KOPT-K1 (cell line): ENCODE measurements at regions not wholly inside any gene's neighbourhood (a gene's known extent, or its start where the extent isn't known, plus 50 kb on each side); places are given as distances from the start of the nearest gene placed in this dataset.
"Not testable (repeated sequence)": the region's sequence is repeated elsewhere in the genome, so short reads cannot be mapped to it uniquely, and the experiment has no call there.

Experiments
- H3K27ac ChIP-seq: fragments of 200-600 bp; sonication (generic); 2 replicates; pipeline ENCODE4 v1.5.1; 2016; ENCODE audit warnings: antibody characterized with exemption, mild to moderate bottlenecking, low read depth, low read length; ENCODE audit not compliant: poor library complexity, severe bottlenecking
- H3K36me3 ChIP-seq: fragments of 200-600 bp; sonication (generic); 2 replicates; pipeline ENCODE4 v1.5.1; 2017; ENCODE audit warnings: antibody characterized with exemption, mild to moderate bottlenecking, low read length, moderate library complexity; ENCODE audit not compliant: insufficient read depth
- H3K9me3 ChIP-seq: fragments of 200-600 bp; sonication (generic); 2 replicates; pipeline ENCODE4 v1.5.1; 2017; ENCODE audit warnings: antibody characterized with exemption, low read length, mild to moderate bottlenecking; ENCODE audit not compliant: insufficient read depth, poor library complexity, severe bottlenecking

DNA sequence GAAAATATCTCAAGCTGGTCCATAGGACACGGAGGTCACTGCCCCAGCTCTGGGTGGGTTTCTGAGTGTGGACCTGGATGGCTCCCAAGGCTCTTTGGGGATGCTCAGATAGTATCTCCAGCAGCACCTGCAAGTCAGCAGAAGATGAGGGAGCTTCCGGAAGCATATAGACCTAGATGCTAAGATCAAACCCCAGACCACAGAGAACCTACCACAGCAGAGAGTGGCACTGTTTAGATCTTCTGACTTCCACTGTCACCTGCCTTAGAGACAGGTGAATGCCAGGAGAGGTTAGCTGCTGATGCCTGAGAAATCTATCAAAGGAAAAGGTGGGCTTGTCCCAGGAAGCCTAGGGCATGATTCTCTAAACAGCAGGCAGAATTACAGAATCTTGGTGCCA, 105.7 kb upstream of the TRPM1 start:
- Histone ChIP-seq H3K27ac (peak overlapping the region; percentile 38), H3K36me3 (no peaks in the 10 kb centered on the region), H3K9me3 (no peaks in the 10 kb centered on the region)

DNA sequence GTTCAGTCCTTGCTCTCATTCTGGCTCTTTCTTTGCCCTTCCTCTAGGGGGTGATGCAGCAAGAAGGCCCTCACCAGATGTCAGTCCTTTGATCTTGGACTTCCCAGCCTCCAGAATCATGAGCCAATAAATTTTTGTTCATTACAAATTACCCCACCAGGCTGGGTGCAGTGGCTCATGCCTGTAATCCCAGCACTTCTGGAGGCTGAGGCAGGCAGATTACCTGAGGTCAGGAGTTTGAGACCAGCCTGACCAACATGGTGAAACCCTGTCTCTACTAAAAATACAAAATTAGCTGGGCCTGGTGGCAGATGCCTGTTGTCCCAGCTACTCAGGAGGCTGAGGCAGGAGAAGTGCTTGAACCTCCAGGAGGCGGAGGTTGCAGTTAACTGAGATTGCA, 106.3 kb upstream of the TRPM1 start:
- H3K27ac ChIP-seq = peak overlapping the region; percentile 38
- not testable (repeated sequence) for H3K9me3 ChIP-seq

DNA sequence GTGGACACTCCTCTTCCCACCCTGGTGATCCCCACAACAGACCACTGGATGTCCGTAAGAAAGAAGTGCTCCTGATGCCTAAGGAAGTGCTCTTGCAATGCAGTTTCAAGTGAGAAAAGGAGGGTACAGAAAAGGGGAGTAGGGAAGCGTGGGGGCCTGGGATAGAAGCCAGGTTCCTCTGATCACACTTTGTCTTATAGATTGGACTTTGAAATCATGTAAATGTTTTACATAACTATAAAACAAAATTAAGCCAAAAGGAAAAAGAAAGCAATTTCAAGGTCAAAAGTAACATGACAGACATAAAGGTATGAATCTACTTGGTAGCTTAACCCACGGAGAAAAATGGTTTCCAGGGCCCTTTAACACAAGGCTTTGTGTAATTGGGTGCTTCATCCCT, 107.3 kb upstream of the TRPM1 start:
- Histone ChIP-seq H3K9me3 (no peaks in the 10 kb centered on the region), H3K36me3 (no peaks in the 10 kb centered on the region), H3K27ac (no peak overlapping the region)

More for the DNA sequence above, 106.3 kb upstream of the TRPM1 start:
- not testable (repeated sequence) for H3K36me3 ChIP-seq

DNA sequence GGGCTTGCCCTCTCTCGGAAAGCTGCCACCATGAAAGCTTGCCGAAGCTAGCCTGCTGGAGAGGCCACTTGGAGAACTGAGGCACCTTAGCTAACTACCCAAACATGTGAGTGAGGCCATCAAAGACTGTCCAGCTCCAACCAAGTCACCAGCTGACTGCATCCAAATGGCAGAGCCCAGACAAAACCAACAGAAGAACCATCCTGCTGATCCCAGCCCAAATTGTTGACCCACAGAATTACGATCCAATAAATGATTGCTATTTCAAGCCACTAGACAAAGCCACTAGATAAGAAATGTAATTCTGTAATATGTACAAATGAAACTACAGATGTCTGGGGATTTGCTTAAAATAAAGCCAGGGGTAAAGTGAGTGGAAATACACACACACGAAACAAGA, 109.8 kb upstream of the TRPM1 start:
- Histone ChIP-seq H3K27ac (no peak overlapping the region), H3K36me3 (no peaks in the 10 kb centered on the region), H3K9me3 (no peaks in the 10 kb centered on the region)

DNA sequence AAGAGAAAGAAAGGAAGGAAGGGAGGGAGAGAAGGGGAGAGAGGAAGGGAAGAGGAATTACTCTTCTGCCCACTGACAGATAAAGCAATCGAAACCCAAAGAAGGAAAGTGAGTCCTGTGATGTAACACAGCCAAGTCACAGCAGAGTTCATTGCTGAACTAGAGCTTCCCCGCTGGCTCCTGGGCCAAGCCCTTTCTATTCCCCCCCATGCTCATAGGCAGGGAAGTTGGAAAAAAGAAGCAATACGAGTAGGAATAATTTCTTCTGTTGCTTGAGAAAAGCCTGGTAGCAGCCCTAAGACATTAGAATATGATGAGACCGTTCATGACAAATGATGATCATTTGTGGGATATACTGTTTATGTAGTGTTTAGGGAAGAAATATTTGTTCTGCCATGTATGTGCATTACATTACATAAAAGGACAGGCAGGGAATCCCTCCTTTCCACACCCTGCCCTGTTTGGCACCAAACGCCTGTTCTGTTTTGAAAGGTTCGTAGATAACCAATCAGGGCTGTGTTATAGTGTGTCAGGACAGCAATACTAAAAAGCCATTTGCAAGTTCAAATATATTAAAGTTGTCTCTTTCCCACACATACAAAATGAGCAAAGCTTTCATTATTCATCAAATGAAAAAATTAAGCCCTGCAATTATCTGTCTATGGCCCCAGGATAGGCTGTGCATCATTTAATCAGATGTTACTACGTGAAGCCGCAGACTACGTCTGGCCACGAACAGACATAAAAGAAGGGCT, 111.0 kb upstream of the TRPM1 start:
- H3K36me3 ChIP-seq = no peaks in the 10 kb centered on the region
- H3K9me3 ChIP-seq = no peaks in the 10 kb centered on the region
- no peak overlapping the region for H3K27ac ChIP-seq

DNA sequence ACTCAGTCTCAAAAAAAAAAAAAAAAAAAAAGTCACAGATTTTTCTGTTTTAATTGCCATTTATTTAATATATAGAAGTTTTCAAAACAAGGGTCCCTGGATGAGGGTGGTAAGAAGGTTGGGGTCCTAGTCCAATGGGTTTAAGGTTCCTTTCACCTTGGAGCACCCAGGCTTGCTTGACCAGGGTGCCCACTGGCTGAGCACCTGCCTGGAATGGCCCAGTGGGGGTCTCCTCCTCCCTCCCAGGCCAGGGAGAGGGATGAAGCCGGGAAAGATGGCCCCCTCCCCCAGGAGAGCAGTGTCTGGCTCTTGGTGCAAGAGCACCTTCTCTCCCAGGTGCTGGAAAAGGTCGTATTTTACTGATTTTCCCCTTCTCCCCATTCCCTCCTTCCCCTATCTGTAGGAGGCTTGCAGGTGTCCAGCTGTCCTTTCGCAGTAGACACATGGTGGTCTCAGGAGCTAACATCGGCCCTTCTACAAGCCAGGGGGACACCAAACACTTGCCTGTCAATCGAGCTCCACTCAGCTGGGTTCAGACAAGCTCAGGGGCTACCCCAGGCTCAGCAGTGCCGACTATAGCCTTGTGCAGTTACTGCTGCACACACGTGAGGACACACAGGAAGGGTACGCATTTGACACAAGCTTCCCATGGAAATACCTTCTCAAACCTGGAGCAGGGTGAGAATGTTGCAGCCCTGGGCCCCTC, 112.3 kb upstream of the KLF13 start:
- Histone ChIP-seq H3K36me3 (no peaks in the 10 kb centered on the region), H3K9me3 (no peaks in the 10 kb centered on the region), H3K27ac (peak overlapping the region; percentile 89)

DNA sequence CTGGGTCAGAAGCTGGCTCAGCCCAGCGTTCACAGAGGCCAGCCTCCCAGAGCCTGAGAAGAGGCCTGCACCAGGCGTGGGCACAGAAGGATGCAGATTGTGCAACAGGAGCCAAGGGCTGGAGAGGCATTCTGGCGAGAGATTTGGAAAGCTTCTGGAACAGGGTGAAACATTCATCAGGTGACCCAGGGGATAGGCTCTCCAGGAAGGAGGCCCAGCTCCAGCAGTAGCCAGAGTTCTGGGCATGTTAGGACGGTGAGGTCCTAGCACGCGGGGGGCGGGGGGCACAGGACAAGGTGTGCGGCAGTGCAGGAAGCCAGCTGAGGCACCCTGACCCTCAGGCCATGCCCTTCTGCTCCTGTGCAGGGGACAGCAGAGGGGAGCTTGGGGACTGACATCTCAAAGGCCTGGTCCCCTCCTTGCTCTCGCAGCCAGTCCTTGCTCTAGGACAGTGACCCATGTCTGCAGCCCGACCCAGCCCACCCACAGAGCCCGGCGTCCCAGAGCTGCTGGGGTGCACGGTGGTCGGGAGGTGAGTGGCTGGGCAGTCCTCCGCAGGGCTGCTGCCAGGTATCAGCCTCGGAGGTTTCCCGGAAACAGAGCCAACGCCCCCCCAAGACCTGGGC, 111.7 kb upstream of the KLF13 start:
- Histone ChIP-seq H3K36me3 (no peaks in the 10 kb centered on the region), H3K9me3 (no peaks in the 10 kb centered on the region), H3K27ac (peak overlapping the region; percentile 89)

DNA sequence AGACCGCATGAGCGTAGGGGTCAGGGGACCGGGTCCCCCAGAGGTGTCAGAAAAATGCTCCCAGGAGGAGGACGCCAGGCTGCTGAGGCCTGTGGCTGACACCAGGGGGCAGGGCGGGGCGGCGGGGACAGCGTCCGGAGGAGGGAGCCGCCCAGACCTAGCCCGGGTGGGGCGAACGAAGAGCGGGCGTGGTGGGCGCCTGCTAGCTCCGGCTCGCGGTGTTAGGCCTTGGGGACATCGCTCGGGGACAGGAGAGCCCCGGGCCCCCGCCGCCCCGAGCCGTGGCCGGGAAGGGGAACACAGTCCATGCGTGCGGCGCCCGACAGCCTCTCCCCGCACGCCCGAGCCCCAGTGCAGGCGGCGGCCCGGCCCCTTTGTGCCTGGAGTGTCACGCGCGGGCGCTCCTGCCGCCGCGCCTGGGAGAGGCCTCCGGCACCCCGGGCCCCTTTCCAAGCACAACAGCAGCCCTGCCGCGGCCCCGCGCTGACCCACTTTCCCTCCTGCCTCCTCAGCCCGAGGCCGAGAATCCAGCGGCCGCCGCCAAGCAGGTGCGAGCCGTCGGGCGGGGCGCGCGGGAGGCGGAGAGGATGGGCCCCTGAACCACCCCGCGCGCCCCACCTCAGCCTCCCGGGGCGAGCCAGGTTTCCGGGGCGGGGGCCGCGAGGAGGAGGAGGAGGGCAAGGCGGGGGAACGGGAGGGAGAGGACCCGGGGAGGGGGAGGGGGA, 111.0 kb upstream of the KLF13 start:
- Histone ChIP-seq H3K9me3 (no peaks in the 10 kb centered on the region), H3K27ac (peak overlapping the region; percentile 89), H3K36me3 (no peaks in the 10 kb centered on the region)

DNA sequence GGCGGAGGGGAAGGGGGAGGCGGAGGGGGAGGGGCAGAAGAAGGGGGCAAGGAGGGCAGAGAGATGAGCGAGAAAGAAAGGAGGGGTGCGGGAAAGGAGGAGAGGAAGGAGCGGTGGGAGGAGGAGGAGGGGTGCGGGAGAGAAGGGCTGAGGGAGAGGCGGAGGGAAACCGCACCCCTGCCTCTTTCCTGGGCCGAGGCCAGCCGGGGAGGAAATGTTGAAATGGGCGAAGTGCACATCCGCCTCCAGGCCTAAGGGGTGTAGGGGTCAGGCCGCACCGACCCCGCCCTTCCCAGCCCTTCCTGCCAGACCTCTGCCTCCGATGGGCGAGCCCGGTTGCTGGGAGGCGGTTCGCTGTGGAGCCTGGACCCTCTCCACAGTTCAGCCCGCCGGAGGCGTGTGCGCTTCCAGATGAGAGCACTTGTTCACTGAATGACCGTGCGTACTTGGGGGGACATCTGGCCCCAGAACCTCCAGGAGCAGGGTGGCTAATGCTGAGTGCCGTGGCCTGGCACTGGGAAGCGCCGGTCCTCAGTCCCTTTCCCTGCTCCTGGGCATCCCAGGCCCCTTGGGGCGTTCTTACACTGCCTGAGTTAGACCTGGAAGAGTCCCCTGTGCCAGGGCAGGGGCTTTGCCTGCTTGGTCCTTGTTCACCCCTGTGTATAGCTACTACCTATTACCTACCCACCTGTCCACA, 110.3 kb upstream of the KLF13 start:
- peak overlapping the region; percentile 89 for H3K27ac ChIP-seq

DNA sequence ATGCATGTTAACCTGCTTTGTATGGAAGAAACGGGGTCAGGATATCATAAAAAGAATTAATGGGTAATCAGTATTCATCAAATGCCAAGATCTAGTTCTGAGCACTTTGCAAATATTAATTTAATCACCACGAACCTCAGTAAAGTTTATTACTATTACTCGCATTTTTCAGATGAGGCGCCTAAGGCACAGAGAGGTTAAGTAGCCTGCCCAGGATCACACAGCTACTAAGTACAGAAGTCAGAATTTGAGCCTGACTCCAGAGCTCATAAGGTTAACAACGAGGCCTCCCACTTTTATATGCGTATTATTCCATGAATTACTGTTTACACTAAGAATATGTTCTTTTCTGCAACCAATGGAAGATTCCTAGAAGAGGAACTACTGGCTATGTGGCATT, 109.6 kb upstream of the KLF13 start:
- Histone ChIP-seq H3K36me3 (no peaks in the 10 kb centered on the region), H3K9me3 (no peaks in the 10 kb centered on the region), H3K27ac (peak overlapping the region; percentile 89)

More for the DNA sequence above, 110.3 kb upstream of the KLF13 start:
- H3K36me3 ChIP-seq = no peaks in the 10 kb centered on the region
- no peaks in the 10 kb centered on the region for H3K9me3 ChIP-seq

DNA sequence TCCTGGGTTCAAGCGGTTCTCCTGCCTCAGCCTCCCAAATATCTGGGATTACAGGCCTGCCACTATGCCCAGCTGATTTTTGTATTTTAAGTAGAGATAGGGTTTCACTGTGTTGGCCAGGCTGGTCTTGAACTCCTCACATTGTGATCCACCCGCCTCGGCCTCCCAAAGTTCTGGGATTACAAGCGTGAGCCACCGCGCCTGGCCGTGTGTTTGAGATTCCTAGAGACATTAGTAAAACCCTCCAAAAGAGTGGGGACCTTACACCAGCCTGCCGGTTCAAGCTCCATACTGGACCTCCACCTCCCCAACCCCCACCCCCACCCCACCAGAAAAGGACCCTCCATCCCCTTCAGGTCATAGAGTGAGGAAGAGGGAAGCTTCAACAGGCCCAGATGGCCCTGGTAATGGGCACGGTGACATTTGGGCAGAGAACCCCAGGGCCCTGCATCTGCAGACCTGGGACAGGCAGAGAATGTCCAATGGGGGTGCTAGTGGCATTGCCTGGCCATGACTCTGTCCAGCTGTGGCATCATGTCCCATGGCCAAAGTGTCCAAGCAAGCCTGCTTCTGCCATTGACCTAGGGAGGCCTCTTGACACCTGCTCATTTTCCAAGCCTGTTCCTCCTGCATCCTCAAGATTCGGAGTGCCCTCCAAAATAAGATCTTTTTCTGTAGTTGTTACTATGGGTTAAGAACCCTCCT, 108.9 kb upstream of the KLF13 start:
- Histone ChIP-seq H3K9me3 (no peaks in the 10 kb centered on the region), H3K27ac (no peak overlapping the region)

DNA sequence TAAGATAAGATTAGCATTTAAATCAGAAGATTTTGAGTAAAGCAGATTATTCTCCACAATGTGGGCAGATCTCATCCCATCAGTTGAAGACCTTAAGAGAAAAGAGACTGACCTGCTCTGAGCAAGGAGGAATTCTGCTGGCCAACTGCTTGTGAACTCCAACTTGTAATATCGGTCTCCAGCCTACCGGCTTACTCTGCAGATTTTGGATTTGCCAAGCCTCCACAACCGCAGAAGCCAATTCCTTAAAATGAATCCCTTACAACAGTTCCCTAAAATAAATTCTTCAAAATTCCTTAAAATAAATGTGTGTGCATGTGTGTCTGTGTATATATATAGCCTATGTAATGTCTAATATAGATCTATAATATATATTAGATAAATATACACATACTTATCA, 107.4 kb upstream of the KLF13 start:
- no peaks in the 10 kb centered on the region for H3K36me3 ChIP-seq
- no peak overlapping the region for H3K27ac ChIP-seq
- H3K9me3 ChIP-seq = no peaks in the 10 kb centered on the region

More for the DNA sequence above, 108.9 kb upstream of the KLF13 start:
- H3K36me3 ChIP-seq = no peaks in the 10 kb centered on the region

DNA sequence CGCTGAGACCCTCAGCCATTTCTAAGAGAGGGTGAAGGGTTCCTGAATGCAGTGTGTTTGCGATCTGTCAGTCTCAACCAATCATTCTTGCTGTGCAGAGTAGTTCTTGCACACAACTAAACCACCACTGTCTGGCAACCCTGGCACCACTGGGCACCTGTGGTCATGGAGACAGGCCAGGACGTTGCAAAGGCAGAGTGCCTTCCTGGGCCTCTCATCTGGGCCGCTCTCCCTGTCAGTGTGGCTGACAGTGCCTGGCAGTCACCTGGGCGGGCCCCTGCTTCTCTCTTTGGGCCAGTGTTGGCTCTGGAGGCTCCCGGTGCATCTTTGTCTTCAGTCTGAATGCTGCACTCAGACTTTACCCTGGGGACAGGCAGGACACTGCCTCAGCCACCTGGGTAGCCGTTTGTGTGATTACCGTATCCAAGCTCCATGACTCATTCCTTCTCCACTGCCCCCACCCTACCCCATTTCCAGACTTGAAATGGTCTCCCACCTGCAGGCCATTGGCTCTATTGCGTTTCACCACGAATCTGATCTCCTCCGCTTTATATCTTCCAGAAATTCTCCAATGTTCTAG, 104.6 kb upstream of the KLF13 start:
- Histone ChIP-seq H3K36me3 (no peaks in the 10 kb centered on the region), H3K9me3 (no peaks in the 10 kb centered on the region), H3K27ac (no peak overlapping the region)
